ENCODE measurements at regions not wholly inside any gene's neighbourhood (a gene's known extent, or its start where the extent isn't known, plus 50 kb on each side); places are given as distances from the start of the nearest gene placed in this dataset.

DNA sequence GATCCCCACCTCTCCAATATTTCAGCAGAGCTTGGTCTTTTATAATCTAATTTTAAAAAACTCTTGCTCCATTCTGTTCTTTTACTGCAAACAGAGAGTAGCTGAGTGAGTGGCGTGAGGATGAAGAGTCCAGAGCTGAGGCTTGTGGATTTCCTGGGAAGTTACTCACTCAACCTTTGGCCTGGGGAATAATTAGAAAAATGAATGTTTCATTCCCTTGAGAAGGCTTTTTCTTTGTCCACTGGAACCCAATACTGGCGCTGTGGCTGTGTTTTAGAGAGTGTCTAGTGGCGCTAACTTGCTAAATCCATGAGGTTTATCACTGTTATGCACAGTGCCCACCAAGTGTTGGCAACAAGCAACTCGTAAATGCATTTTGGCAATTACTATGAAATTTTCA lies 251.5 kb downstream of the HIVEP2 start:
- TF ChIP-seq, protein P1, sequence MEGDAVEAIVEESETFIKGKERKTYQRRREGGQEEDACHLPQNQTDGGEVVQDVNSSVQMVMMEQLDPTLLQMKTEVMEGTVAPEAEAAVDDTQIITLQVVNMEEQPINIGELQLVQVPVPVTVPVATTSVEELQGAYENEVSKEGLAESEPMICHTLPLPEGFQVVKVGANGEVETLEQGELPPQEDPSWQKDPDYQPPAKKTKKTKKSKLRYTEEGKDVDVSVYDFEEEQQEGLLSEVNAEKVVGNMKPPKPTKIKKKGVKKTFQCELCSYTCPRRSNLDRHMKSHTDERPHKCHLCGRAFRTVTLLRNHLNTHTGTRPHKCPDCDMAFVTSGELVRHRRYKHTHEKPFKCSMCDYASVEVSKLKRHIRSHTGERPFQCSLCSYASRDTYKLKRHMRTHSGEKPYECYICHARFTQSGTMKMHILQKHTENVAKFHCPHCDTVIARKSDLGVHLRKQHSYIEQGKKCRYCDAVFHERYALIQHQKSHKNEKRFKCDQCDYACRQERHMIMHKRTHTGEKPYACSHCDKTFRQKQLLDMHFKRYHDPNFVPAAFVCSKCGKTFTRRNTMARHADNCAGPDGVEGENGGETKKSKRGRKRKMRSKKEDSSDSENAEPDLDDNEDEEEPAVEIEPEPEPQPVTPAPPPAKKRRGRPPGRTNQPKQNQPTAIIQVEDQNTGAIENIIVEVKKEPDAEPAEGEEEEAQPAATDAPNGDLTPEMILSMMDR (IDR thresholded peaks at IDR 0.05), result no peak
- TF ChIP-seq IRF2 (CRISPR knock-in tag; IDR thresholded peaks at IDR 0.05; ENCODE audit: borderline replicate concordance, low read depth) (no peak), ESRRA (CRISPR knock-in tag; IDR thresholded peaks at IDR 0.05; ENCODE audit: borderline replicate concordance) (no peak), FOXJ3 (CRISPR knock-in tag; IDR thresholded peaks at IDR 0.05; ENCODE audit: borderline replicate concordance) (no peak), NFYB (CRISPR knock-in tag; conservative IDR thresholded peaks at IDR 0.05; ENCODE audit: low read depth) (no peak), CREM (CRISPR knock-in tag; IDR thresholded peaks at IDR 0.05) (no peak)
- TF ChIP-seq, protein P2, sequence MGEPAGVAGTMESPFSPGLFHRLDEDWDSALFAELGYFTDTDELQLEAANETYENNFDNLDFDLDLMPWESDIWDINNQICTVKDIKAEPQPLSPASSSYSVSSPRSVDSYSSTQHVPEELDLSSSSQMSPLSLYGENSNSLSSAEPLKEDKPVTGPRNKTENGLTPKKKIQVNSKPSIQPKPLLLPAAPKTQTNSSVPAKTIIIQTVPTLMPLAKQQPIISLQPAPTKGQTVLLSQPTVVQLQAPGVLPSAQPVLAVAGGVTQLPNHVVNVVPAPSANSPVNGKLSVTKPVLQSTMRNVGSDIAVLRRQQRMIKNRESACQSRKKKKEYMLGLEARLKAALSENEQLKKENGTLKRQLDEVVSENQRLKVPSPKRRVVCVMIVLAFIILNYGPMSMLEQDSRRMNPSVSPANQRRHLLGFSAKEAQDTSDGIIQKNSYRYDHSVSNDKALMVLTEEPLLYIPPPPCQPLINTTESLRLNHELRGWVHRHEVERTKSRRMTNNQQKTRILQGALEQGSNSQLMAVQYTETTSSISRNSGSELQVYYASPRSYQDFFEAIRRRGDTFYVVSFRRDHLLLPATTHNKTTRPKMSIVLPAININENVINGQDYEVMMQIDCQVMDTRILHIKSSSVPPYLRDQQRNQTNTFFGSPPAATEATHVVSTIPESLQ (CRISPR knock-in tag; IDR thresholded peaks at IDR 0.05), result no peak
- TF ChIP-seq, protein P3, sequence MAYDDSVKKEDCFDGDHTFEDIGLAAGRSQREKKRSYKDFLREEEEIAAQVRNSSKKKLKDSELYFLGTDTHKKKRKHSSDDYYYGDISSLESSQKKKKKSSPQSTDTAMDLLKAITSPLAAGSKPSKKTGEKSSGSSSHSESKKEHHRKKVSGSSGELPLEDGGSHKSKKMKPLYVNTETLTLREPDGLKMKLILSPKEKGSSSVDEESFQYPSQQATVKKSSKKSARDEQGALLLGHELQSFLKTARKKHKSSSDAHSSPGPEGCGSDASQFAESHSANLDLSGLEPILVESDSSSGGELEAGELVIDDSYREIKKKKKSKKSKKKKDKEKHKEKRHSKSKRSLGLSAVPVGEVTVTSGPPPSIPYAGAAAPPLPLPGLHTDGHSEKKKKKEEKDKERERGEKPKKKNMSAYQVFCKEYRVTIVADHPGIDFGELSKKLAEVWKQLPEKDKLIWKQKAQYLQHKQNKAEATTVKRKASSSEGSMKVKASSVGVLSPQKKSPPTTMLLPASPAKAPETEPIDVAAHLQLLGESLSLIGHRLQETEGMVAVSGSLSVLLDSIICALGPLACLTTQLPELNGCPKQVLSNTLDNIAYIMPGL (CRISPR knock-in tag; IDR thresholded peaks at IDR 0.05), result no peak
- TF ChIP-seq, protein P4, sequence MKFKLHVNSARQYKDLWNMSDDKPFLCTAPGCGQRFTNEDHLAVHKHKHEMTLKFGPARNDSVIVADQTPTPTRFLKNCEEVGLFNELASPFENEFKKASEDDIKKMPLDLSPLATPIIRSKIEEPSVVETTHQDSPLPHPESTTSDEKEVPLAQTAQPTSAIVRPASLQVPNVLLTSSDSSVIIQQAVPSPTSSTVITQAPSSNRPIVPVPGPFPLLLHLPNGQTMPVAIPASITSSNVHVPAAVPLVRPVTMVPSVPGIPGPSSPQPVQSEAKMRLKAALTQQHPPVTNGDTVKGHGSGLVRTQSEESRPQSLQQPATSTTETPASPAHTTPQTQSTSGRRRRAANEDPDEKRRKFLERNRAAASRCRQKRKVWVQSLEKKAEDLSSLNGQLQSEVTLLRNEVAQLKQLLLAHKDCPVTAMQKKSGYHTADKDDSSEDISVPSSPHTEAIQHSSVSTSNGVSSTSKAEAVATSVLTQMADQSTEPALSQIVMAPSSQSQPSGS (CRISPR knock-in tag; IDR thresholded peaks at IDR 0.05; ENCODE audit: borderline replicate concordance, low read depth), result no peak

Measured in WTC11 (cell line).